ENCODE measurements at regions not wholly inside any gene's neighbourhood (a gene's known extent, or its start where the extent isn't known, plus 50 kb on each side); places are given as distances from the start of the nearest gene placed in this dataset.

DNA sequence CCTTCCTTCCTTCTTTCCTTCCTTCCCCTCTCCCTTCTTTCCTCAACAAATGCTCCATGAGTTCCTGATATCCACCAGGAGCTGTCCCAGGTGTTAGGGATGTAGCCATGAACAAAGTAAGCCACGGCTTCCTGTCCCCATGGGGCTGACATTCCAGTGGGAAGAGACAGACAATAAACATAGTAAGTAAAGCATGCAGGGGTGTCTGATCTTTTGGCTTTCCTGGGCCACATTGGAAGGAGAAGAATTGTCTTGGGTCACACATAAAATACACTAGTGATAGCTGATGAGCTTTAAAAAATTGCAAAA, 81.5 kb upstream of the ZBTB40 start:
- no peak overlapping the region for H3K4me3 ChIP-seq (replicated peaks in 1 of 2; ENCODE audit: low read depth in 2 of 2, low read length in 2 of 2)
- TF ChIP-seq, protein P1, sequence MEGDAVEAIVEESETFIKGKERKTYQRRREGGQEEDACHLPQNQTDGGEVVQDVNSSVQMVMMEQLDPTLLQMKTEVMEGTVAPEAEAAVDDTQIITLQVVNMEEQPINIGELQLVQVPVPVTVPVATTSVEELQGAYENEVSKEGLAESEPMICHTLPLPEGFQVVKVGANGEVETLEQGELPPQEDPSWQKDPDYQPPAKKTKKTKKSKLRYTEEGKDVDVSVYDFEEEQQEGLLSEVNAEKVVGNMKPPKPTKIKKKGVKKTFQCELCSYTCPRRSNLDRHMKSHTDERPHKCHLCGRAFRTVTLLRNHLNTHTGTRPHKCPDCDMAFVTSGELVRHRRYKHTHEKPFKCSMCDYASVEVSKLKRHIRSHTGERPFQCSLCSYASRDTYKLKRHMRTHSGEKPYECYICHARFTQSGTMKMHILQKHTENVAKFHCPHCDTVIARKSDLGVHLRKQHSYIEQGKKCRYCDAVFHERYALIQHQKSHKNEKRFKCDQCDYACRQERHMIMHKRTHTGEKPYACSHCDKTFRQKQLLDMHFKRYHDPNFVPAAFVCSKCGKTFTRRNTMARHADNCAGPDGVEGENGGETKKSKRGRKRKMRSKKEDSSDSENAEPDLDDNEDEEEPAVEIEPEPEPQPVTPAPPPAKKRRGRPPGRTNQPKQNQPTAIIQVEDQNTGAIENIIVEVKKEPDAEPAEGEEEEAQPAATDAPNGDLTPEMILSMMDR (IDR thresholded peaks at IDR 0.05; ENCODE audit: low read depth, low read length) = no peak
- no peak for DNase-seq (ENCODE audit: low read depth in 2 of 2)

DNA sequence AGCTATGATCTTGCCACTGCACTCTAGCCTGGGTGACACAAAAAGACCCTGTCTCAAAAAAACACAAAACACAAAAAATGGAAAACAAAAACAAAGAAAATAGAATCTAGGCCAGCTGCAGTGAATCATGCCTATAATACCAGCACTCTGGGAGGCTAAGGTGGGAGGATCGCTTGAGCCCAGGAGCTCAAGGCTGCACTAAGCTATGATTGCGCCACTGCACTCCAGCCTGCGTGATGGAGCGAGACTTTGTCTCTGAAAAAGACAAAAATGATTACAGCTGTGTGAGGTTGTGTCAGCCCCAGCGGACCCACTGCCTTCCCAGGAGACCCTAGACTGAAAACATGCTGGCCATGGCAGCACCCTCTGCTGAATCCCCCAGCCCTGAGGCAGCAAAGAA, 80.2 kb upstream of the ZBTB40 start:
- TF ChIP-seq, protein P1 (IDR thresholded peaks at IDR 0.05; ENCODE audit: low read depth, low read length) = no peak
- no peak overlapping the region for H3K4me3 ChIP-seq (replicated peaks in 1 of 2; ENCODE audit: low read depth in 2 of 2, low read length in 2 of 2)
- DNase-seq (ENCODE audit: low read depth in 2 of 2) = no peak

DNA sequence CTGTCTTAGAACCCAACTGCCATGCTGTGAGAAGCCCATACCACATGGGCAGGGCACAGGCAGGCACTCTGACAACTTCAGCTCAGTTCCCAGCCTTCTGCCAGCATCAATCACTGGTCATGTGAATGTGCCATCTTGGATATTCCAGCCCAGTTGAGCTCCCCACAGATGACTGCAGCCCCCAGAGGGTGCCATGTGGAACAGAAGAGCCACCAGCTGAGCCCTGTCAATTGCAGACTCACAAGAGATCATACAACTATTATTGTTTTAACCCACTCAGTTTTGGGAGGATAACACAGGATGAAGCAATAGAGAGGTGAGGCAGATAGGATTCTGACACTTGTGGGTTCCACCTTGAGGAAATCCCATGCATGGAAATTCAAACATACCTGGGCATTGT, 78.4 kb upstream of the ZBTB40 start:
- DNase-seq (ENCODE audit: low read depth in 2 of 2) = no peak
- no peak overlapping the region for H3K4me3 ChIP-seq (replicated peaks in 1 of 2; ENCODE audit: low read depth in 2 of 2, low read length in 2 of 2)
- TF ChIP-seq, protein P1 (IDR thresholded peaks at IDR 0.05; ENCODE audit: low read depth, low read length) = no peak

DNA sequence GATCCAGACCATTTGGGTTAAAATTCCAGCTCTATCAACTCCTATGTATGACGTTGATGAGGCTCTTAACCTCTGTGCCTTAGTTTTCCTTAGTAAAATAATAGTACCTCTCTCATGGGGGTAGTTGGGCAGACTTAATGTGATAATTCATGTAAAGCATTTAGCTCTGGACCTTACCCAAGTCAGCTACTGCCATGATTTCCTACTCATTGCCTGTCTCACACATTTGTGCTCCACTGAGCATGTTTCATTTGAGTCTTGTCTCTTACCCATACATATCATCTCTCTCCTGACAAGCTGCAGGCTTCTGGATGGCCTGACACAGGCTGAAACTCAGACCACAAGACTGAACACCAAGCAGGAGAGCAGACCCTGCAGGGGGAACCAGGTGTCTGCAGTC, 77.7 kb upstream of the ZBTB40 start:
- DNase-seq (ENCODE audit: low read depth in 2 of 2) = no peak
- TF ChIP-seq, protein P1 (IDR thresholded peaks at IDR 0.05; ENCODE audit: low read depth, low read length) = no peak
- no peak overlapping the region for H3K4me3 ChIP-seq (replicated peaks in 1 of 2; ENCODE audit: low read depth in 2 of 2, low read length in 2 of 2)

DNA sequence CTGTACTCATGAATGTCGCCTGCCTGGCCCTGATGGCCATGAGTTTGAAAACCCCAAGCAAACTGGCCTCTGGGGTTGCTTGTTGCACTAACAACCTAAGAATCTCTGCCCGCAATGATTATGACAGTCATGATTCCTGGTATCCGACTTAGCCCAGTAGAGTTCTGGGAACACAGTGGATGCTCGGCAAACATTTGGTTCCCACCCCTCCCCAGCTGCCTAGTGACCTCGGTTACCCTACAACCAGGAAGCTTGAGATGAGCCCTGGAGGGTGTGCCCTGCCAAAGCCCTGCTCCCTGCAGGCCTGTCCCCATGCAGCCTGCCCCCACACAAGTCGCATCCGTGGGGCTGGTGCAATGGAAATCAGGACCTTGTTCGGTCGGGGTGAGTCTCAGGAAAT, 76.0 kb upstream of the ZBTB40 start:
- no peak overlapping the region for H3K4me3 ChIP-seq (replicated peaks in 1 of 2; ENCODE audit: low read depth in 2 of 2, low read length in 2 of 2)
- DNase-seq (ENCODE audit: low read depth in 2 of 2) = no peak
- TF ChIP-seq, protein P1 (IDR thresholded peaks at IDR 0.05; ENCODE audit: low read depth, low read length) = no peak

DNA sequence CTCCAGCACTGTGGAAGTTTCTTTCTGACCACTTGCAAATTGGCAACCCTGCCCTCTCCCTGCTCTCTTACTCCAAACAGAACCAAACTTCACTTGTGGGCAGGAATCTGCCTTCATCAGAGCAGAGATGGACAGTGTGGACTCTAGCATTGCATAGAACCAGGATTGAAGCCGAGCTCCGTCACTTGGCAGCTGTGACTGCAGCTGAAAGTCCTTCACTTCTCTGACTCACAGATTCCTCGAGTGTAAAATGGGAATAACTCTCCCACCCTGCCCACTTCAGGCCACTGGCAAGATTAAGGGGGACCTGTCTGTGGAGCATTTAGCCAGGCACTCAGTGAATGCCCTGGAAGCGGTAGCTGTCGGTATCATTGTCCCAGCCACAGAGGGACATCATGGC, 75.7 kb upstream of the ZBTB40 start:
- no peak overlapping the region for H3K4me3 ChIP-seq (replicated peaks in 1 of 2; ENCODE audit: low read depth in 2 of 2, low read length in 2 of 2)
- DNase-seq (ENCODE audit: low read depth in 2 of 2) = no peak
- TF ChIP-seq, protein P1 (IDR thresholded peaks at IDR 0.05; ENCODE audit: low read depth, low read length) = no peak

DNA sequence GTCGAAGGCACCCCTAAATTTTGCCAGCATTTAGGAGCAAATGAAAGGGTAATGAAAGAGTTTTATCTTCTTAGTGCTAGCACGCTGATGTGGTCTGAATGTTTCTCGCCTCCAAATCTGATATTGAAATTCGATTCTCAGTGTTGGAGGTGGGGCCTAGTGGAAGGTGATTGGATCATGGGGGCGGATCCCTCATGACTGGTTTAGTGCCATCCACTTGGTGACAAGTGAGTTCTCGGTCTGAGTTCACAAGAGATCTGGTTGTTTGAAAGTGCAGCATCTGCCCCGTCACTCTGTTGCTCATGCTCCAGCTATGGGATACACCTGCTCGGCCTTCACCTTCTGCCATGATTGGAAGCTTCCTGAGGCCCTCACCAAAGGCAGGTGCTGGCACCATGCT, 75.1 kb upstream of the ZBTB40 start:
- no peak for DNase-seq (ENCODE audit: low read depth in 2 of 2)
- TF ChIP-seq, protein P1 (IDR thresholded peaks at IDR 0.05; ENCODE audit: low read depth, low read length) = no peak
- no peak overlapping the region for H3K4me3 ChIP-seq (replicated peaks in 1 of 2; ENCODE audit: low read depth in 2 of 2, low read length in 2 of 2)

Data from cardiac fibroblast (primary cell).